HK-2 (cell line): ENCODE measurements at regions not wholly inside any gene's neighbourhood (a gene's known extent, or its start where the extent isn't known, plus 50 kb on each side); places are given as distances from the start of the nearest gene placed in this dataset.
"Not testable (repeated sequence)": the region's sequence is repeated elsewhere in the genome, so short reads cannot be mapped to it uniquely, and the experiment has no call there.

ENCODE experiments used
- DNase-seq: peaks from one replicate; pipeline ENCODE4 v3.0.0-alpha.2; 2018; ENCODE audit not compliant: unreplicated experiment

DNA sequence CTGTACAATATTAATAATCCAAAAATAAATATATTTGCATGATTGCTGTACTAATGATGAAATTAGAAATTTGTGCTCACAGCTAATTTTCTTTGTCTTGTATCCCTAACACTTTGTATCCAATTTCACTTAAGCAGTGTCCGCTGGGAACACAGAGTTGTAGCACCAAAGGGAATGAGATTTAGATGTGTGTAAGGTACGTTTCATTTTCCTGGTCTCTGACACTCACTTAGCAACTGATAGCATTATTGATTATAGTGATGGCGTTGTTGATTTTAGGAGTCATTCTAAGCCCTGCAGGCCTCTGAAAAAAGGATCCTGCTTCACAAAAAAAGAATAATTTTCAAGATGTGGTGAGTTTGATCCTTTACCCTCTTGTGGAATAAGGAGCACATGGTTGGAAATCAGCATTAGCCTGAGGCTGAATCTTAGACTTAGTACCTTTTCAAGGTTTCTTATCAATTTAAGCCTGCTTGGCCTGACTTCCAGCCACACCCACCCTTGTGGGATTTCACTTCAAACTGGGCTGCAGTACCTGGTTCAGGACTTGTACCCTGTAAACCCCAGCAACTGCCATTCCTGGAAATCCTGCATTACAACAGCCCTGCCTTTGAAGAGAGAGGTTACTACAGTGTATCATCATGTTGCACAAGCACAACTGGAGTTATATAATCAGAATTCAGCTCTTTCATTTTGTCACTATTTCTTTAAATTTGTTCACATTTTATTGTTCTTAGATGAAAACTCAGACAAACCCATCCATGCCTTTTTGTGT, 116.2 kb downstream of the RND3 start:
- DNase-seq = no peak

GRCh38 chr2:150370561-150370960, 116.9 kb downstream of the RND3 start:
- DNase-seq = no peak

- no peak for DNase-seq
These were observed 117.6 kb downstream of the RND3 start for GRCh38 chr2:150369862-150370261.

GRCh38 chr2:150358468-150358807, 129.0 kb downstream of the RND3 start:
- DNase-seq = no peak

DNA sequence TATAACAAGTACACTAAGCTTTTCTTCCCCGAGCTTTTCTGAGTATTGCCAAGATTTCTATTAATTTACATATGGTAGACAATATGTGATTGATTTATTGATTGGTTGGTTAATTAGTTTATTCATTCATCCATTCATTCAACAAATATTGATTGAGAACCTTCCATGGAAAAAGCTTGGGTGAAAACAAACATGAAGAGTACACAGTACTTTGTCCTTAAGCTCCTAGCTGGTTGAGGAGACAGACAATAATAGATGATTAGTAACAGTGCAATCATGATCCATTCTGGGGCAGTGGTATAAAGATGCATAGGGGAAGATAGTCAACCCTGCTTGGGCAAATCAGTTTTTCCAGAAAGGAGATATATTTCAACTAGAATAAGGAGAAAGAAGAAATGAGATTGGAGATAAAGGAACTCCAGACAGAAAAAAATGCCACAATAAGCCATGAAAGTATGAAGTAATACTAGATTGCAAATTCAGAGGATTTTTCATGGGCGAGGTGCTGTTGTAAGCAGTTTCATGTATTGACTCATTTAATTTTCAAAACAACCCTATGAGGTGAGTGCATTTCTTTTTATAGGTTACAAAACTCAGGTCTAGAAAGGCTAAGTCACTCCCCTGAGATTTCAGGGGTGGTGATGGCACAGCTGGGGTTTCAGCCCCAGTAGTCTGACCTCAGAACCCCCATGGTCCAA, 129.5 kb downstream of the RND3 start:
- no peak for DNase-seq

DNA sequence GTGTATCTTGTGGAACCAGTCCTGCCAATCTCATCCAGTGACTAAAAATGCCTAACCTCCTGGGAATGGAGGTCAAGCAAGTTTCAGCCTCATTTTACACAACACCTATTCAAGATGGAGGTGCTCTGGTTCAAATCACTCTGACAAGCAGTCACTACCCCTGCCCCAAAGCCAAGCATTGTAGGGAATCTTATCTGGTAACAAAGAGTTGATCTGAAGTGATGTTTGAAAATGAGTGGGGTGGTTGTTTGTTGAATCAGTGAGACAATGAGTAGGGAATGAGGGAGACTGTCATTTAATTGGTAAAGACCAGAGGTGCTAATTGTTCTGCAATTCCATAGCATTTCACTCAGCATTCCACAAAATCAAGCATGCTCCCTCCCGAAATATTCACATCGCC, 132.0 kb downstream of the RND3 start:
- no peak for DNase-seq

GRCh38 chr2:150353376-150353775, 134.1 kb downstream of the RND3 start:
- no peak for DNase-seq

- no peak for DNase-seq
These were observed 135.5 kb downstream of the RND3 start for GRCh38 chr2:150351922-150352321.

DNA sequence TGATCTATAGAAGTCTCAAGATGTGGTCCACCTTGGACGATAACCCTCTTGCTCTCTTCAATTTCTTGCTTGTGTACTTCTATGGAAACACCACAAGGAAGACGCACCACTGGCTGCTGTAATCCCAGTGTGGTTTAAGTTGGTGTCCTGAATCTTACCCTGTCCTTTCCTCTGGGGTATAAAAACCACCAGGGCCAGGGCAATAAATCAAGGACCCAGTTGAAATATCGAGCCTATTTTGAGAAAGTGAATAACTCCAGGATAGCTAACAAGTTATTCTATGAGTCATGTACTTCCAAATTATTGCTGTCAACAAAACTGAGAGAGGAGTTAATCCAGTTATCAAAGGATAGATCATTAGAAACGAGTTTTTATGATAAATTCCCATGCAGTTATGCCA, 137.0 kb downstream of the RND3 start:
- DNase-seq = no peak

DNA sequence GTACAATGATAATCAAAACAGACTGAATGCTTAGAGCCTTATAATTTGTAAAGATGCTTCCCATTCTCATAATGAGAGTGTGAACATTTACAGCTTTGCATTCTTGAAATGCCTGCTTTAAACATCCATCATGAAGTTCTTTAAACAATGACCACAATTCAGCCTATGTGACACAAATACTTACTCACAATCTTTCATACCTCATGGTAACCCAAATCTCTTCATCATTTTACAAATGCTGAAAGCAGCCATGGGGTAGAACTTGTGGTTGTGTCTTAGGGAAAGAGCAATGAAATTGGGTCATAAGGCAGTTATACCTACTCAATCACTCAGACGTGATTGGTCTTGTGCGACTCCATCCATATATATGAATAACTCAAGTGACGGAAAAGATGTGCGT, 140.7 kb downstream of the RND3 start:
- DNase-seq = no peak

DNA sequence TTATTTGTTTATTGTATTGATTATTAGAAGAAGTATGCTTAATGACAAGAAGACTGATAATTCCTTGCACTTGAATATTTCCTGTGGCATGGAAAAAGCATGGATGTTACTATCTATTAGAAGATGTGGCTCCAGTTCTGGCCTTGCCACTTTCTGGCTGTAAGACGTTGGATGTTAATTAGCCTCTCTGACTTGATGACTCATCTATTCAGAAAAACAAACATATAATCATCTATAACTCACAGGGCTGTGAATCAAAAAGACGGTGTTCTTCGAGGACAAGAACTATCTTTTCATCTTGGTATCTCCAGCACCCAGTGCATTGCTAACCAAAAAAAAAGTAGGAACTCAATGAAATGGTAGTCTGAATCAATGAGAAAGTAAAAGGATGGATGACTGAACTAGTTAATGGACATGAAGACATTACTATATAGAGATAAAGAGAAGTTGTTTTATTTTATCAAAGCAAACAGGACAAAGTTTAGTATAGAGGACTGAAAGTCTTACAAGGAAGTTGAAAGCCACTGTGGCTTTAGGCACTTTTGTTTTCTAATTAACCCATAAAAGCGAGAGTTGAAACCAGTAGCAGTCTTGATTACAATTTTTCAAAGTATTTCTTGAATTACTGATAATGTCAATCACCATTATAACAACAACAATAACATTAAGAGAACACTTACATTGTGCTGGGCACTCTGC, 145.3 kb downstream of the RND3 start:
- no peak for DNase-seq

DNA sequence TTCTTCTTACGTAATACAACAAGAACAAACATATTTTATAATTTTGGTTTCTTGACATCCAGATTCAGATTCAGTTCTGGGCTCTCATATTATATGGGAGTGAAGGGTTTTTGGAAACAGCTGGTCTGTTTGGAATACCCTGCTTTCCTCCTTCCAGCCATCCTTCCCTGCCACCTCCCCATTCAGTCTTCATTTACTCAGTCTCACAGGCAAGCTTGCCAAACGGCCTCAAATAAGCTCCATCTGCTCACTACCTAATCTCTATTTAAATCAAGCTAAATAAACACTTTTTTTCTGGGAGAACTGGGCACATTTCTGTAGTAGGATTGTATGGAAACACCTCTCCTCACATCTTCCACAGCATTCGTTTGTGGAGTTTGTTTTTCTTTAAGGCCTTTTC, 147.5 kb downstream of the RND3 start:
- no peak for DNase-seq

- DNase-seq = no peak
These were observed 148.2 kb downstream of the RND3 start for GRCh38 chr2:150339282-150339681.

GRCh38 chr2:150335596-150335995, 151.9 kb downstream of the RND3 start:
- DNase-seq = no peak

DNA sequence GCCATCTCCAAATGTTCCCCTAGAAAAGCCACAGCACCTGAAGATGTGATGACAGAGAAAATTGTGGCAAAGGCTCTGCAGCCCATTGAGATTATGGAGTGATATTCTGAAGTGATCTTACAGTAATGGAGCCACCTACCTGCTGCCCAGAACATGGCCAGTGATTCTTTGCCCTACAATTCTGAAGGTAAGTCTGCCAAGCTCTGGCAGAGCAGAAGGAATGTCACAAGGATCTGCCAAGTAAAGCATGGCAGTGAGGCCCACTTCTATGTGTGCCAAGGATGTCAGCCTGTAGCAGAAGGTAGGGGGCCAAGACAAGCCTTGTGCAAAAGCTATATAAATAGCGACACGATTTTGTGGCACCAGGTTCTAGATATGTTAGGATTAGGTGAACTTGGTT, 155.1 kb downstream of the RND3 start:
- DNase-seq = no peak

GRCh38 chr2:150327564-150328489, 159.6 kb downstream of the RND3 start:
- DNase-seq = no peak

DNA sequence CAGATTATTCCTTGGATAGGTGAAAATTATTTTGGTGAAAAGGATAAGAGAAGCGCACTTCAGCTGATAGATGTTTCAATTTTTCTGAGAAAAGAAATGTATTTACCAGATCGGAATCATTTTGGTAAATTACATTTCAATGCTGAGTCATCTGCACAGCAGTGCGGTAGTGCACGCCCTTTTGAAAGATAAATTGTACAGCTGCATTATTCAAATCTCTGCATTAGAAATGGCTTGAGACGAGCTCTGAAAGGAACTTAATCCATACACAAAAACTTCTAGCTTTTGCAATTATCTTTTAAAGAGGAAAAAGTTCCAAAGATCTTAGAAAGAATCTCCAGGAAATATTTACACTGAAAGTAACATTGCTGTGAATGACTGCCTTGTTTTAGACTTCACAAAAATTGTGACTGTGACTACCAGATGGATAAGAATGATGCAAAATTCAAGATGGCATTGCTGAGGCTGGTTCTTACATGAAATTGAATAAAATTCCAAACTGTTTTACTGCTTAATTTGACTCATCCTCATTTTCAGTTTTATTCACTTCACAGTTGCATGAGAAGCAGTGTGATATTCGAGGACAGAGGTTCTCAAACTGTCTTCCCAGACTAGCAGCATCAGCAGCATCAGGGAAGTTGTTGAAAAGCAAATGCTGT, 161.7 kb downstream of the RND3 start:
- DNase-seq = no peak

- DNase-seq = not testable (repeated sequence)
These were observed 164.4 kb downstream of the RND3 start for GRCh38 chr2:150323071-150323470.

GRCh38 chr2:150320608-150321007, 166.9 kb downstream of the RND3 start:
- no peak for DNase-seq

- no peak for DNase-seq
These were observed 167.6 kb downstream of the RND3 start for GRCh38 chr2:150319658-150320555.
